Esophagus squamous epithelium (tissue), 4 donors: ENCODE measurements at regions not wholly inside any gene's neighbourhood (a gene's known extent, or its start where the extent isn't known, plus 50 kb on each side); places are given as distances from the start of the nearest gene placed in this dataset.

ENCODE experiments used
- CTCF ChIP-seq, 6 experiments: fragments of 450-650 bp in 4 of 6; fragments of 200-600 bp in 2 of 6; sonication (generic) in 2 of 6; IDR thresholded peaks; one replicate each; pipeline ENCODE4 v1.5.1; 2016 to 2019; ENCODE audit warnings: antibody characterized with exemption in 6 of 6, mild to moderate bottlenecking in 4 of 6, moderate library complexity in 4 of 6
- POLR2A ChIP-seq, 4 donors: fragments of 450-650 bp; IDR thresholded peaks; one replicate each; pipeline ENCODE4 v1.6.1; 2017; ENCODE audit warnings: antibody characterized with exemption in 4 of 4, mild to moderate bottlenecking in 4 of 4, moderate library complexity in 3 of 4

- no peak for TF ChIP-seq CTCF (IDR thresholded peaks at IDR 0.05)
- no peak for TF ChIP-seq POLR2A (IDR thresholded peaks at IDR 0.05)
These were observed 378.3 kb downstream of the MTX2 start for GRCh38 chr2:176647325-176648165.
